HepG2 (cell line): ENCODE measurements at regions not wholly inside any gene's neighbourhood (a gene's known extent, or its start where the extent isn't known, plus 50 kb on each side); places are given as distances from the start of the nearest gene placed in this dataset.
"Not testable (repeated sequence)": the region's sequence is repeated elsewhere in the genome, so short reads cannot be mapped to it uniquely, and the experiment has no call there.

ENCODE experiments used
- ATAC-seq: fragments of 200-7000 bp; cut with Tn5 transposase; 3 replicates; pipeline ENCODE4 v1.9.1; 2020; ENCODE audit warnings: mild to moderate bottlenecking, moderate library complexity
- BruUV-seq: library from RNA; stranded (reverse); fragments of 400-500 nt; replicated peaks from 2 replicates; lab custom pipeline; 2021; lab: Mats Ljungman, UMichigan
- CTCF ChIA-PET: fragments of 300-600 bp; formaldehyde crosslinking; extraction: SDS; loops from one replicate; lab custom pipeline; 2021; ENCODE audit warnings: low total read pairs, inconsistent platforms, low intra/inter-chr PET ratio; lab: Yijun Ruan, JAX
- POLR2A ChIA-PET: fragments of 350-600 bp; sonication (Branson Sonifier 250); formaldehyde crosslinking; loops from one replicate; lab custom pipeline; 2020; ENCODE audit warnings: antibody characterized with exemption, inconsistent platforms; lab: Yijun Ruan, JAX
- DNase-seq: peaks from one replicate; pipeline ENCODE4 v3.0.0-alpha.2; 2015; ENCODE audit warnings: low spot score
- FAIRE-seq: peaks from 3 replicates; lab custom pipeline; 2011; peaks lifted over from hg19 to GRCh38; lab: Jason Lieb, UNC
- H2AFZ ChIP-seq: one replicate; pipeline ENCODE4 v1.6.1; 2011; ENCODE audit warnings: low read length, inconsistent platforms
- H3K27ac ChIP-seq: fragments of 300-600 bp; 3 replicates; pipeline ENCODE4 v1.8.0; 2011; ENCODE audit warnings: mixed run types, mild to moderate bottlenecking, mixed read lengths, low read length, inconsistent platforms; ENCODE audit not compliant: insufficient read depth; ENCODE audit errors: extremely low read length
- H3K27me3 ChIP-seq, 2 experiments: fragments of 200-600 bp in 1 of 2; 2 replicates in 1 of 2; 3 replicates in 1 of 2; pipeline versions ENCODE4 v1.6.0 to v1.8.0; 2011; ENCODE audit warnings: low read length in 2 of 2, mild to moderate bottlenecking in 2 of 2, moderate library complexity in 2 of 2, inconsistent platforms in 1 of 2; ENCODE audit not compliant: insufficient read depth in 2 of 2, control insufficient read depth in 1 of 2
- H3K36me3 ChIP-seq, 2 experiments: fragments of 200-600 bp in 1 of 2; replicated peaks in 1 of 2; 2 replicates in 1 of 2; 3 replicates in 1 of 2; pipeline versions ENCODE4 v1.5.1 to v1.8.0; 2011; ENCODE audit warnings: low read length in 2 of 2, inconsistent platforms in 1 of 2; ENCODE audit not compliant: insufficient read depth in 2 of 2, control insufficient read depth in 1 of 2
- H3K4me1 ChIP-seq: 2 replicates; pipeline ENCODE4 v1.5.1; 2012; ENCODE audit warnings: low read length, inconsistent platforms; ENCODE audit not compliant: insufficient read depth
- H3K4me2 ChIP-seq: 2 replicates; pipeline ENCODE4 v1.6.0; 2011; ENCODE audit warnings: low read depth, low read length, inconsistent platforms
- H3K4me3 ChIP-seq, 3 experiments: fragments of 200-600 bp in 1 of 3; sonication (generic), shearing (Covaris generic) in 1 of 3; replicated peaks in 1 of 3; 2 replicates each; pipeline ENCODE4 v1.5.1; 2011 to 2016; ENCODE audit warnings: low read length in 3 of 3, inconsistent platforms in 2 of 3, low read depth in 2 of 3, mild to moderate bottlenecking in 2 of 3, control low read depth in 1 of 3, mixed read lengths in 1 of 3; ENCODE audit not compliant: insufficient read depth in 1 of 3
- H3K79me2 ChIP-seq: one replicate; pipeline ENCODE4 v1.6.1; 2011; ENCODE audit warnings: low read length, inconsistent platforms; ENCODE audit not compliant: insufficient read depth
- H3K9ac ChIP-seq: 2 replicates; pipeline ENCODE4 v1.6.0; 2011; ENCODE audit warnings: mild to moderate bottlenecking, low read depth, low read length, inconsistent platforms; ENCODE audit not compliant: insufficient read depth
- H3K9me3 ChIP-seq: 2 replicates; pipeline ENCODE4 v1.5.1; 2012; ENCODE audit warnings: mild to moderate bottlenecking, low read length
- H4K20me1 ChIP-seq: 2 replicates; pipeline ENCODE4 v1.6.0; 2011; ENCODE audit warnings: inconsistent platforms, mild to moderate bottlenecking, low read length, moderate library complexity; ENCODE audit not compliant: insufficient read depth
- SOX13 ChIP-seq, 3 experiments: fragments of 450-650 bp in 1 of 3; sonication (generic) in 1 of 3; formaldehyde crosslinking in 1 of 3; IDR thresholded peaks in 2 of 3; conservative IDR thresholded peaks in 1 of 3; 2 replicates each; pipeline versions ENCODE4 v1.5.0 to v1.6.1; 2016 to 2020; ENCODE audit warnings: antibody characterized with exemption in 1 of 3, mild to moderate bottlenecking in 1 of 3, missing compliant biosample characterization in 1 of 3, missing genetic modification reagents in 1 of 3, moderate library complexity in 1 of 3
- SOX5 ChIP-seq: IDR thresholded peaks from 2 replicates; pipeline ENCODE4 v1.6.1; 2016; ENCODE audit warnings: borderline replicate concordance
- SOX6 ChIP-seq, 2 experiments: fragments of 450-650 bp in 1 of 2; sonication (generic) in 1 of 2; formaldehyde crosslinking in 1 of 2; IDR thresholded peaks; 2 replicates each; pipeline versions ENCODE4 v1.4.0 to v1.6.1; 2017 to 2020; ENCODE audit warnings: antibody characterized with exemption in 1 of 2, mild to moderate bottlenecking in 1 of 2, missing genetic modification reagents in 1 of 2
- WGBS: methylation state at CpG from one replicate; pipeline ENCODE4 v1.1.6; 2017; ENCODE audit warnings: low lambda C conversion rate; 5-methylcytosine and 5-hydroxymethylcytosine counted together
- in situ Hi-C: cut with HindIII; loops from 2 replicates; pipeline ENCODE4 v1.10.0; 2017; ENCODE audit warnings: low pct_unique_long_range_greater_than_20kb; ENCODE audit not compliant: extremely low pct_ligation_motif_present
- intact Hi-C: fragments of 100-400 bp; cut with micrococcal nuclease; formaldehyde crosslinking; loops from one replicate; pipeline ENCODE4 v1.10.0; 2022; ENCODE audit not compliant: unreplicated experiment

- Histone ChIP-seq H3K4me1 (peaks cover 12% of the 10 kb centered on the region), H3K4me2 (peak overlapping the region; percentile 45)
- H3K27me3 ChIP-seq; in situ Hi-C loops; H3K79me2 ChIP-seq; POLR2A ChIA-PET; CTCF ChIA-PET; H3K9me3 ChIP-seq; H2AFZ ChIP-seq; H3K9ac ChIP-seq; H3K27ac ChIP-seq; H3K4me3 ChIP-seq; H4K20me1 ChIP-seq; BruUV-seq; intact Hi-C loops; H3K36me3 ChIP-seq; TF ChIP-seq SOX6, SOX13 (IDR thresholded peaks at IDR 0.05): not testable (repeated sequence)
- peak; percentile 44 for FAIRE-seq
- peak; percentile 69 for ATAC-seq
- peak; percentile 73 for TF ChIP-seq SOX5 (CRISPR knock-in tag)
- TF ChIP-seq SOX6 (CRISPR knock-in tag; IDR thresholded peaks at IDR 0.05), result peak; percentile 63
- TF ChIP-seq SOX13 (CRISPR knock-in tag; conservative IDR thresholded peaks at IDR 0.05 in 1 of 2, IDR thresholded peaks at IDR 0.05 in 1 of 2), result peak in 1 of 2 experiments; percentile 77; a peak in 2 of 4 replicates
- WGBS, result 2% methylated on average over 4 of the region's 4 CpGs
- DNase-seq, result peak; percentile 34
These were observed 119.9 kb downstream of the SPDYE17 start for GRCh38 chr7:76912011-76912814.

- intact Hi-C loops, H3K4me3 ChIP-seq, POLR2A ChIA-PET, BruUV-seq, ATAC-seq, DNase-seq, CTCF ChIA-PET, H3K27me3 ChIP-seq, H3K4me1 ChIP-seq, H3K4me2 ChIP-seq, in situ Hi-C loops, H3K36me3 ChIP-seq, FAIRE-seq, H3K9me3 ChIP-seq, H3K79me2 ChIP-seq, H4K20me1 ChIP-seq, H2AFZ ChIP-seq, H3K27ac ChIP-seq, H3K9ac ChIP-seq: not testable (repeated sequence)
- WGBS, result no CpG with 5 or more reads among the region's 1 CpG
These were observed 127.5 kb downstream of the SPDYE17 start for GRCh38 chr7:76904688-76905087.

- H2AFZ ChIP-seq, H3K27ac ChIP-seq, ATAC-seq, CTCF ChIA-PET, H4K20me1 ChIP-seq, POLR2A ChIA-PET, H3K27me3 ChIP-seq, DNase-seq, H3K36me3 ChIP-seq, BruUV-seq, intact Hi-C loops, in situ Hi-C loops, H3K4me2 ChIP-seq, H3K9me3 ChIP-seq, H3K4me1 ChIP-seq, H3K9ac ChIP-seq, H3K79me2 ChIP-seq, H3K4me3 ChIP-seq, FAIRE-seq: not testable (repeated sequence)
- 11% methylated on average over 5 of the region's 6 CpGs for WGBS
These were observed 130.0 kb downstream of the SPDYE17 start for GRCh38 chr7:76901944-76902710.
